ENCODE measurements at regions not wholly inside any gene's neighbourhood (a gene's known extent, or its start where the extent isn't known, plus 50 kb on each side); places are given as distances from the start of the nearest gene placed in this dataset.

- TF ChIP-seq CTCF (IDR thresholded peaks at IDR 0.05; ENCODE audit: borderline replicate concordance, extremely low read depth, low read length, poor library complexity, severe bottlenecking), result no peak
- TF ChIP-seq EZH2 (IDR thresholded peaks at IDR 0.05; ENCODE audit: borderline replicate concordance, low read depth, low read length, severe bottlenecking), result no peak
Observed at GRCh38 chr15:29541309-29541708, 271.7 kb upstream of the NSMCE3 start.
